AG10803 (cell line): ENCODE measurements at regions not wholly inside any gene's neighbourhood (a gene's known extent, or its start where the extent isn't known, plus 50 kb on each side); places are given as distances from the start of the nearest gene placed in this dataset.

Experiments used
- DNase-seq: peaks from one replicate; pipeline ENCODE4 v3.0.0; 2010; ENCODE audit warnings: low read depth
- H3K4me3 ChIP-seq: 2 replicates; pipeline ENCODE4 v1.5.1; 2011; ENCODE audit warnings: mild to moderate bottlenecking, low read length, control low read depth
- TF ChIP-seq, protein P1 (sequence below): conservative IDR thresholded peaks from 2 replicates; pipeline ENCODE4 v1.5.1; 2011; ENCODE audit warnings: mild to moderate bottlenecking, low read length, control low read depth, inconsistent platforms

DNA sequence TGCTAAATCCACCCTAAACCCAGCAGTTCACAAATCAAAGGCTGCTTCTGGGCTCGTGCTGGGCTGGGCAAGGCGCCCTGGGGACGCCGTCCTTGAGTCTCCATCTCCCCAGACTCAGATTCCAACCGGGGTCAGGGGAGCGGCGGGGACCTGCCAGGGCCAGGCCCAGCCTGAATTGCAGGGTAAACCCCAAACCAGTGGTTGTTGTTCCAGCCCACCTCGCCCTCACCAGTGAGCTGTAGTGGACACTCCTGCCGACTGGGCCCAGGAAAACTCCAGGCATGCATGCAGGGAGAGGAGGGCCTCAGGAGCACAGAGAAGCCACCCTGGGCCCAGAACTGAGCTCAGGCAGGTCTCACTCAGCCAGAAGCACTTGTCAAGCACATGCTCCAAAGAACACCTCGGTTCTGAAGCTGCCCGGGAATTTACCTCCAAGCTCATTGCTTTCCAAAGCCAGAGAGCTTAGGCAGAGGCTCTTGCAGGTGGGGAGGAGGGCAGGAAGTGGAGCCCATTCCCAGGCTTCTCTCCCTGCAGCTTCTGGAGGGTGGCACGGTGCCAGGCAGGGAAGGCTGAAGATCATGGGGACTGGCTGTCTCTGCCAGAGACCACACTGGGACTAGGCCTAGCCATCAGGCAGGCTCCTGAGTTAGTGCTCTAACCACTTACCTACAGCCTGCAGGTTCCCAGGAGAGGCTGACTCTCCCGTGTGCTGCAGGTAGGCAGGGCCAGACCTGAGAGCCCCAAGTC, 437.0 kb downstream of the MATN1 start:
- DNase-seq = no peak
- H3K4me3 ChIP-seq = no peak overlapping the region
- TF ChIP-seq, protein P1, sequence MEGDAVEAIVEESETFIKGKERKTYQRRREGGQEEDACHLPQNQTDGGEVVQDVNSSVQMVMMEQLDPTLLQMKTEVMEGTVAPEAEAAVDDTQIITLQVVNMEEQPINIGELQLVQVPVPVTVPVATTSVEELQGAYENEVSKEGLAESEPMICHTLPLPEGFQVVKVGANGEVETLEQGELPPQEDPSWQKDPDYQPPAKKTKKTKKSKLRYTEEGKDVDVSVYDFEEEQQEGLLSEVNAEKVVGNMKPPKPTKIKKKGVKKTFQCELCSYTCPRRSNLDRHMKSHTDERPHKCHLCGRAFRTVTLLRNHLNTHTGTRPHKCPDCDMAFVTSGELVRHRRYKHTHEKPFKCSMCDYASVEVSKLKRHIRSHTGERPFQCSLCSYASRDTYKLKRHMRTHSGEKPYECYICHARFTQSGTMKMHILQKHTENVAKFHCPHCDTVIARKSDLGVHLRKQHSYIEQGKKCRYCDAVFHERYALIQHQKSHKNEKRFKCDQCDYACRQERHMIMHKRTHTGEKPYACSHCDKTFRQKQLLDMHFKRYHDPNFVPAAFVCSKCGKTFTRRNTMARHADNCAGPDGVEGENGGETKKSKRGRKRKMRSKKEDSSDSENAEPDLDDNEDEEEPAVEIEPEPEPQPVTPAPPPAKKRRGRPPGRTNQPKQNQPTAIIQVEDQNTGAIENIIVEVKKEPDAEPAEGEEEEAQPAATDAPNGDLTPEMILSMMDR = no peak

GRCh38 chr1:30285501-30285932, 437.9 kb downstream of the MATN1 start:
- TF ChIP-seq, protein P1 = no peak

DNA sequence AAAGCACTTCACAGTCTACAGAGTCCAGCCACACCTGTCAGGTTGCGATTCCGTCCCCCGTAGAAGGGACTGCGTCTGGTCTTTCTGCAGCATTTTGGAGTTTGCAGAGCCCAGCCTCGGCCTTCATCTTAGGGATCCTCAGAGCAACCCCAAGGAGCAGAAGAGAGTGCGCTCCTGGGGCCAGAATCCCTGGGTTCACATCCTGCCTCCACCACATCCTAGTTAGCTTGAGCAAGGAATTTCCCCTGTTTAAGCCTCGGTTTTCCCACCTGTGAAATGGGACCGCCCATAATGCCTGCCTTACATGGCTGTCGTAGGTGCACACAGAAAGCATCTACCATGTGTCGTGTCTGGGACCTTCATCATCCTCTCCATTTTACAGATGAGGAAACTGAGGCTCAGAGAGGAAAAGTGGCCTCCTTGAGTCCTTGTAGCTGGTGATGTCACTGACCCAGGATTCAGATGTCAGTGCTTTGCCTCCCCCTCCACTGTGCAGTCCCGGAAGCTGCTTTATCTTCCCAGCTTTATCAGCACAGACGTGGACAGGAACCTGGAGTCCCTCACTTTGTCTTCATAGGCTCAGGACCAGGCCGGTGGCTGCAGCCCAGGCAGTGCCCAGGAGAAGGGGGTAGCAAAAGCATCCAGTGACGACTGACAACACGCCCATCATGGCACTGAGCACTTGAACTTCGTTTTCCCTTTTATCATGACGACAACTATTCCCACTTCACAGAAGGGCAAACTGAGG, 438.5 kb downstream of the MATN1 start:
- TF ChIP-seq, protein P1 = no peak
- no peak for DNase-seq
- no peak overlapping the region for H3K4me3 ChIP-seq

More at GRCh38 chr1:30285501-30285932, 437.9 kb downstream of the MATN1 start:
- H3K4me3 ChIP-seq = no peak overlapping the region
- DNase-seq = no peak

DNA sequence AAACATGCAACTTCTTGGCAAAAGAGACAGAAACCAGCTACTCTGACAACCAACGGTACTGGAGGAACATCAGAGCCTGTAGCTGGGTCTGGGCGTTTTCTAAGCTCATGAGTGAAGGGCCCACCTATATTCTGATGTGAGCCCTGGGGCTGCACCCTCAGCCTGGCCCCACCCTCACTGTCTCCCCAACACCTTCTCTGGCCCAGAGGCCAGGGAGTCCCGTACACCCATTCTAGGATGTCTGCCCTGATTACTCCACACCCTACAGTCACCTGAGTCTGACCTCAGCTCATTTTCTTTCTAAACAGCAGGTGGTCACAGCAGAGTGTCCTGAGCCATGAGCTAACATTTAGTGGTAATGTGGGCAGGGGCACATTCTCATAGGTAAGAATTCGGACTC, 439.2 kb downstream of the MATN1 start:
- TF ChIP-seq, protein P1 = no peak
- no peak overlapping the region for H3K4me3 ChIP-seq
- DNase-seq = no peak

DNA sequence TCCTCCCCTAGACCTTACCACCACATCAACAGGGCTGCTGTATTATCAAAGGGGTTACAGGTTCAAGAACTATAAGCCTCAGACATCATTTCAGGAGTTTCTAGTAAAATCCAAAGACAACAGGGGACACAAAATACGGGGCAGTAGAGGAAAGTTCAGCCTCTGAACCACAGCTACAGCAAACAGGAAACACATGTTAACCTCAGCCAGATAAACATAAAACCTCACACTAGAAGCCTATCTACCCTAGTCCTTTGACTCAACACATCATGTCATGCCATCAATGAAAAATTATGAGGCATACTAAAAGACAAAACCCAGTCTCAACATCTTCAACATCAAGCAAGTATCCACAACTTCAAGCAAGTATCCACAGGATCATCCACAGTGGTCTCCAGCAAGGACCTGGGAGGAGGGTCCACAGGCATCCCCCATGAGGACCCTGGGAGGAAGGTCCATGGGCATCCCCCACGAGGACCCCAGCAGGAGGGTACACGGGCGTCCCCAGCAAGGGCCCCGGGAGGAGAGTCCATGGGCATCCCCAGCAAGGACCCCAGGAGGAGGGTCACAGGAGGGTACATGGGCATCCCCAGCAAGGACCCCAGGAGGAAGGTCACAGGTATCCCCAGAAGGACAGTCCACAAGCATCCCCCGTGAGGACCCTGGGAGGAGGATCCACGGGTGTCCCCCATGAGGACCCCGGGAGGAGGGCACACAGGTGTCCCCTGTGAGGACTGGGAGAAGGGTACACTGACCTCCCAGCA, 440.0 kb downstream of the MATN1 start:
- no peak overlapping the region for H3K4me3 ChIP-seq
- DNase-seq = no peak
- TF ChIP-seq, protein P1 = no peak

- no peak for DNase-seq
Observed at GRCh38 chr1:30280572-30280971, 442.8 kb downstream of the MATN1 start.

More at GRCh38 chr1:30280572-30280971, 442.8 kb downstream of the MATN1 start:
- H3K4me3 ChIP-seq = no peak overlapping the region
- TF ChIP-seq, protein P1 = no peak
